ENCODE measurements at regions not wholly inside any gene's neighbourhood (a gene's known extent, or its start where the extent isn't known, plus 50 kb on each side); places are given as distances from the start of the nearest gene placed in this dataset.

DNA sequence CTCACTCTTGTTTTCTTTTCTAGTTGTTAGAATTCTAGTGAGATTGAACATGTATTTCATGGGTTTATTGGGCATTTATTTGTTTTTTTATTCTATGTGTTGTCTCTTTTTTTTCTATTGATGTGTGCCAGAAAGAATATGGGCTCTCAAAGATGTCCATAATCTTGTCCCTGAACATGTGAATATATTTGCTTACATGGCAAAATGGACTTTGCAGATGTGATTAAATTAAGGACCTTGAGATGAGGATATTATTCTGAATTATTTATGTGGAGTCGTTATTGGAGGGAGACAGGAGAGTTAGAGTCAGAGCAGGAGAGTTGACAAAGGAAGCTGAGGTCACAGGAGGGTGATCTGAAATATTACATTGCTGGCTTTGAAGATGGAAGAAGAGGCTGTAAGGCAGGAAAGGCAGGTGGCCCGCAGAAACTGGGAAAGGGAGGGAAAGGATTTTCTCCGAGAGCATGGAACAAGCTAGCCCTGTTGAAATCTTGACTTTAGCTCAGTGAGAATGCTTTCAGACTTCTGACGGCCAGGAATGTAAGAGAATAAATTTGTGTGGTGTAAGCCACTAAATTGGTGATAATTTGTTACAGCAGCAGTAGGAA is 82.8 kb downstream of the NABP1 start:
- Histone ChIP-seq H3K9me3 (no peaks in the 10 kb centered on the region), H3K36me3 (no peaks in the 10 kb centered on the region), H3K4me1 (peaks cover 0 to 10% (median 0%) of the 10 kb centered on the region in 3 donors), H3K27ac (no peak overlapping the region), H3K4me3 (no peak overlapping the region), H3K27me3 (no peaks in the 10 kb centered on the region)
- no peak for ATAC-seq
- TF ChIP-seq, protein P1, sequence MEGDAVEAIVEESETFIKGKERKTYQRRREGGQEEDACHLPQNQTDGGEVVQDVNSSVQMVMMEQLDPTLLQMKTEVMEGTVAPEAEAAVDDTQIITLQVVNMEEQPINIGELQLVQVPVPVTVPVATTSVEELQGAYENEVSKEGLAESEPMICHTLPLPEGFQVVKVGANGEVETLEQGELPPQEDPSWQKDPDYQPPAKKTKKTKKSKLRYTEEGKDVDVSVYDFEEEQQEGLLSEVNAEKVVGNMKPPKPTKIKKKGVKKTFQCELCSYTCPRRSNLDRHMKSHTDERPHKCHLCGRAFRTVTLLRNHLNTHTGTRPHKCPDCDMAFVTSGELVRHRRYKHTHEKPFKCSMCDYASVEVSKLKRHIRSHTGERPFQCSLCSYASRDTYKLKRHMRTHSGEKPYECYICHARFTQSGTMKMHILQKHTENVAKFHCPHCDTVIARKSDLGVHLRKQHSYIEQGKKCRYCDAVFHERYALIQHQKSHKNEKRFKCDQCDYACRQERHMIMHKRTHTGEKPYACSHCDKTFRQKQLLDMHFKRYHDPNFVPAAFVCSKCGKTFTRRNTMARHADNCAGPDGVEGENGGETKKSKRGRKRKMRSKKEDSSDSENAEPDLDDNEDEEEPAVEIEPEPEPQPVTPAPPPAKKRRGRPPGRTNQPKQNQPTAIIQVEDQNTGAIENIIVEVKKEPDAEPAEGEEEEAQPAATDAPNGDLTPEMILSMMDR (IDR thresholded peaks at IDR 0.05): no peak
- no peak for TF ChIP-seq POLR2AphosphoS5 (IDR thresholded peaks at IDR 0.05)
- TF ChIP-seq EP300 (IDR thresholded peaks at IDR 0.05): no peak
- WGBS, 2 donors (ENCODE audit: low coverage in 1 of 2): 51 to 75% methylated on average over 4 of the region's 4 CpGs

GRCh38 chr2:191773136-191773535 is 73.8 kb downstream of the CAVIN2 start:
- no peak for ATAC-seq
- TF ChIP-seq EP300 (IDR thresholded peaks at IDR 0.05): no peak
- no peak for TF ChIP-seq POLR2AphosphoS5 (IDR thresholded peaks at IDR 0.05)
- TF ChIP-seq POLR2A (IDR thresholded peaks at IDR 0.05): no peak
- TF ChIP-seq, protein P1 (IDR thresholded peaks at IDR 0.05): no peak
- no peaks in the 10 kb centered on the region for H3K27me3 ChIP-seq
- no peak overlapping the region for H3K27ac ChIP-seq
- H3K4me1 ChIP-seq: no peaks in the 10 kb centered on the region
- peaks cover 0 to 12% (median 0%) of the 10 kb centered on the region in 3 donors for H3K9me3 ChIP-seq
- H3K4me3 ChIP-seq: no peak overlapping the region
- H3K36me3 ChIP-seq: no peaks in the 10 kb centered on the region
- WGBS, 2 donors (ENCODE audit: low coverage in 1 of 2): 85 to 100% methylated on average over 3 to 4 of the region's 4 CpGs

- no peak for ATAC-seq
- WGBS, 2 donors (ENCODE audit: low coverage in 1 of 2): 96% methylated on average over 2 of the region's 2 CpGs; no CpG with 5 or more reads in 1 of the 2 donors
- TF ChIP-seq EP300 (IDR thresholded peaks at IDR 0.05) (no peak), POLR2A (IDR thresholded peaks at IDR 0.05) (no peak), POLR2AphosphoS5 (IDR thresholded peaks at IDR 0.05) (no peak)
- TF ChIP-seq, protein P1 (IDR thresholded peaks at IDR 0.05): no peak
Observed at GRCh38 chr2:191777351-191777750, 69.5 kb downstream of the CAVIN2 start.

DNA sequence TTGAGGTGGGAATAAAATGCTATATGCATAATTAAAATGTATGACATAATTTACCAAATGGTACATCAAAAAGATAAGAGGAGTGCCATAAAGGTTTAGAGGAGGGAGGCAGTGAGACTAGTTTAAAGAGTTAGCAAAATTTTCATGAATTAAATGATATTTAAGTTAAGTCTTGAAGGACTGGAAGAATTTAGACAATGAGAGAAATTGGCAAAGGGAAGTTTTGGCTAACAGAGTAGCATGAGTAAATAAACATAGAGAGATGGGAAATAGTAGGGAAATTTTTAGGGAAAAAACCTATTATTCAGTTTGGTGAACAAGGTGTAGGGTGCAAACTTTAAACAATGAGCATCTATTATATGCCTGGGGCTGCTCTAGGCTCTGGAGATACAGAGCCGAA is 68.8 kb downstream of the CAVIN2 start:
- H3K36me3 ChIP-seq: no peaks in the 10 kb centered on the region
- no peak overlapping the region for H3K27ac ChIP-seq
- TF ChIP-seq, protein P1 (IDR thresholded peaks at IDR 0.05): no peak
- TF ChIP-seq EP300 (IDR thresholded peaks at IDR 0.05) (no peak), POLR2AphosphoS5 (IDR thresholded peaks at IDR 0.05) (no peak)
- no peak for ATAC-seq
- no peak overlapping the region for H3K4me3 ChIP-seq
- WGBS, 2 donors (ENCODE audit: low coverage in 1 of 2): 80% methylated on average over 1 of the region's 1 CpG; no CpG with 5 or more reads in 1 of the 2 donors
- H3K27me3 ChIP-seq: no peaks in the 10 kb centered on the region
- H3K9me3 ChIP-seq: peaks cover 0 to 12% (median 0%) of the 10 kb centered on the region in 3 donors
- no peaks in the 10 kb centered on the region for H3K4me1 ChIP-seq

More at GRCh38 chr2:191777351-191777750, 69.5 kb downstream of the CAVIN2 start:
- H3K36me3 ChIP-seq: no peaks in the 10 kb centered on the region
- no peaks in the 10 kb centered on the region for H3K4me1 ChIP-seq
- peaks cover 0 to 12% (median 0%) of the 10 kb centered on the region in 3 donors for H3K9me3 ChIP-seq
- H3K4me3 ChIP-seq: no peak overlapping the region
- H3K27ac ChIP-seq: no peak overlapping the region
- H3K27me3 ChIP-seq: no peaks in the 10 kb centered on the region

- Histone ChIP-seq H3K4me1 (no peaks in the 10 kb centered on the region), H3K27ac (no peak overlapping the region), H3K9me3 (no peaks in the 10 kb centered on the region), H3K4me3 (no peak overlapping the region), H3K36me3 (no peaks in the 10 kb centered on the region), H3K27me3 (no peaks in the 10 kb centered on the region)
- TF ChIP-seq, protein P1 (IDR thresholded peaks at IDR 0.05): no peak
- no peak for TF ChIP-seq POLR2AphosphoS5 (IDR thresholded peaks at IDR 0.05)
- no peak for TF ChIP-seq EP300 (IDR thresholded peaks at IDR 0.05)
- TF ChIP-seq POLR2A (IDR thresholded peaks at IDR 0.05): no peak
- ATAC-seq: no peak
- WGBS, 2 donors (ENCODE audit: low coverage in 1 of 2): 68 to 86% methylated on average over 4 to 8 of the region's 8 CpGs
Observed at GRCh38 chr2:191782351-191782750, 64.5 kb downstream of the CAVIN2 start.
